ENCODE measurements at regions not wholly inside any gene's neighbourhood (a gene's known extent, or its start where the extent isn't known, plus 50 kb on each side); places are given as distances from the start of the nearest gene placed in this dataset.

DNA sequence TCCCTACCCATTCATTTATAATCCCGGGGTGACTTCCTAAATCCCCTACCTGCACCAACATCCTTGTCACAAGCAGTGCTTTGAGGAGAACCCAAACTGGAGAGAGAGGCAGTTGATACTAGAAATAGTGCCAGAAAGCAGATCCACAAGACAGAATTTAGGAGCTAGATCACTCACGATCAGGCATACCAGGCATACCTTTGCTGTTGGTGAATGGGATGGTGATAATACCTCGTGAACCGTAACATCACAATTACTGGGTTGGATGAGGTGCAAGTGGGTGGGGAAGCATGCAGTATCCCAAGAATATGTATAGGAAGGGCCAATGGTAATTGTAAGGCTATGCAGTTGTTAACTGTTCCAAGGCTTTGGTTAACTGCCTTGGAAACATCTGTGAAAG lies 129.3 kb downstream of the TMA16 start:
- DNase-seq, result no peak

GRCh38 chr4:163624727-163625126 lies 130.2 kb downstream of the TMA16 start:
- DNase-seq, result no peak

DNA sequence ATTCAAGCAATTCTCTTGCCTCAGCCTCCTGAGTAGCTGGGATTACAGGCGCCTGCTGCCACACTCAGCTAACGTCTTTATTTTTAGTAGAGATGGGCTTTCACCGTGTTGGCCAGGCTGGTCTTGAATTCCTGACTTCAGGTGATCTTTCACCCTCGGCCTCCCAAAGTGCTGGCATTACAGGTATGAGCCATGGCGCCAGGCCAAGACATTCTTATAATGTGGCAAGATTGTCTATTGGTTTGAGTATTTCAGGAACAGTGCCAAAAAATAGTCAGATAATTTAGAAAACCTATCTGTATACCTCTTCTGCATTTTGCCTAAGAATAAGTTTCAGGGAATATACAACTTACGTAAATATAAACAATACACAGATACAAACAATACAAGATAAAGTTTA lies 136.8 kb downstream of the TMA16 start:
- no peak for DNase-seq

DNA sequence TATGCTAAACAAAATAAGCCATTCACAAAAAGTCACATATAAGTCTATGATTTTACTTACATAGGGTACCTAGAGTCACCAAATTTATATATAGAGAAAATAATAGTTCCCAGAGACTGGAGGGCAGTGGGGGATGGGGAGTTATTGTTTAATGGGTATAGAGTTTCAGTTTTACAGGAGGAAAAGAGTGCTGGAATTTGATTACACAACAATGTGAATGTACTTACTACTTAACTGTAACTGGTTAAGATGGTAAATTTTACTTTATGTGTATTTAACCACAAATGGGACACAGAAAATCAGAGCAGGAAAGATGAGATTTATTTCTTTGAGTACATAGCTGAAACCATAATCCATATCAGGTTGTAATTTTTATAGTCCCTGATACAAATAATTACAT lies 144.4 kb downstream of the TMA16 start:
- no peak for DNase-seq

- no peak for DNase-seq
Measured at GRCh38 chr4:163649557-163650091, 155.1 kb downstream of the TMA16 start.

DNA sequence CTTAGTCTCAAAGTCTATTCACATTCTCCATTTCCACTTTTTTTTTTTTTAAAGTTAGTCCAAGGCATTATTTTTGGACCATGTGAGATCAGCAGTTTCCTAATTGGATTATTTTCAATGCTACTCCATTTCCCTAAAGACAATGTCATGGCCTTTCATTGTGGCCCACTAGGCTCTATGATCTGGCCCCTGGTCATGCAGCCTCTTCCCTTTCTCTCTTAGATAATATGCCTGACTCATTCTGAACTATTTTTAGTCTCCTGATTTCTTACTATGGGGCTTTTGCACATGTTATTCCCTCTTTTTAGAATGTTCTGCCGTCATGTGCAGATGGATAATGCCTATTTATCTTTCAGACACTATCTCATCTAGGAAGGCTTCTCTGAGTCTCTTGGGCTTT lies 157.3 kb downstream of the TMA16 start:
- DNase-seq, result no peak

GRCh38 chr4:163654621-163655020 lies 160.1 kb downstream of the TMA16 start:
- DNase-seq, result no peak

DNA sequence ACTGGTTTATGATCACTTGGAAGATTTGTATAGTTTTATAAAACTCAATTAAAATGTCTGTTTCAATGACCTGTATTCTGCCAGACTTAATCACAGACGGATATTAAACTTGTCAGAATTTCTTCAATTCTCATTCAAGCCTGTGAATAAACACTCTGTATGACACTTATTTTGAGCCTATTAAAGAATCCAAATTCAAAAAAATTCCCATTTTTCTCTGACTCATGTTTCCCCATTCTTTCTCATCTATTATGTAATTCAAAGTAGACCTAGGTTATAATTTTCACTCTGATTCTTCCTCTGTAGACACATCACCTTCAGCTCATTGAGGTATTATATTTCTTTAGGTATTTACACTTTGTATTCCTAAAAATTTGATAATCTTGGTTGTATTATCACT lies 166.1 kb downstream of the TMA16 start:
- DNase-seq, result no peak

DNA sequence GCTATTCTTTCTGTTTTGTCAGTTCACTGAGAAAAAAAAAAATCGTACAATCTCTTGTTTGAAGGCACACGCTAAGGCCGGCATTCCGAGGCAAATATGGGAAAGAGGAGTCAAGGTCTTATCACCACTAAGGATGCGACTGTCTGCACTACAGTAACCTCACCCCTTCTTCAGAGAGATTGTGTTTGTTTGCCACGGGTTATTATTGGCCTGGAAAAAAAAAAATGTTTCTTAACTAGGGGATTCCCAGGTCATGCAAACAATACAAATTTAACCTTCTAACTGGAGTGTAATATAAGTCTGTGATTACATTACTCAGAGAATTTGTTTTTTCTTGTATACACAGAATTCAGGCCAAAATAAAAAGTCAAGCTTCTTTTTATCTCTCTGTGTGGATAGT lies 168.3 kb downstream of the TMA16 start:
- no peak for DNase-seq

- DNase-seq, result no peak
Measured at GRCh38 chr4:163663454-163664225, 169.2 kb downstream of the TMA16 start.

GRCh38 chr4:163665101-163665500 lies 170.6 kb downstream of the TMA16 start:
- DNase-seq, result no peak

DNA sequence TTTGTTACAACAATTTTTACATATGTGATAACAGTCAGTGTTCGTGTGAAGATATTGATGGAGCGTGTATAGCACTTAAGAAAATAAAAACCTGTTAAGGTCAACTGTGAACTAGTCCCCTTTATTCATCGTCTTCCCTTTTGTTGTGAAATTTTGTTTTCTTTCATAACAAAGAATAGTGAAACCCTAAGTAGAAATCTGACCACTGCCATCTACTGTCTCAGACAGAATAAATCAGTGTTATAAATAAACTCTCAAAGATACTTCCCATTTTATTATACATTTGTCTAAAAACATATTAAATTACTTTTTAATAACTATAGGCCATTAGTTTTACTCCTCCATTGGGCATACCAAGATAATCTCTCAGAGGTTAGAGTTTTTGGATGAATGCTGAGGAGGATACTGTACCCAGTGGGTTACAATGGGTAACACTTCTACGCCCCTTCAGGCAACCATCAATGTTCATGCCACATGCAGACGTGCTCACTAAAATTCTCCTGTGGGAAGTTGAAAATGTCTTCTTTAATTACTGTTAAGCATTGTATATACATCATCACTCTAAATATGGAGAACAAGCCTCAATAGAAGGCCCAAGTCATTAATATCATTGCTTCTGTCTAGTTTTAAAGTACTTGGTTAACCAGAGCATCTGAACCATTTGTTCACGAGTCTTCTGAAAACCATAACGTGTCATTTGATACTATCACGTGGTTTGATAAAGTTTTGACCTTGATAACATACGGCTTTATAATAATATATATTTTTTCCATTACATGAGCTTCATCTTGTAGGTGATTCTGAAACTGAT lies 171.2 kb downstream of the TMA16 start:
- no peak for DNase-seq

- no peak for DNase-seq
Measured at GRCh38 chr4:163666332-163666873, 171.9 kb downstream of the TMA16 start.

DNA sequence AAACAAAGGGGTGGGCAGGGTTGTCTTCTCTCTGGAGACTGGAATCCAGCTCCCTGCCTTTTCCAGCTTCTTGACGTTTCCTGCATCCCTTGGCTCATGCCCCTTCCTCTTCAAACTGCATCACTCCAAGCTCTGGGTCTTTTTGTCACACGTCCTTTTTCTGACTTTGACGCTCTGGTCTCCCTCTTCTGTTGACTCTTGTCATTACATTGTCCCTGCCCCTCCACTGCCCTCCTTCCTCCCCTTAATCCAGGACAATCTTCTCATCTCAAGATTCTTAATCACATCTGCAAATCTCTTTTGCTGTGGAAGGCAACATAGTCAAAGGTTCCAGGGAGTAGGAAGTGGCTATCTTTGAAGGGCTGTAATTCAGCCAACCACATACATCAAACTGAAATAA lies 178.3 kb downstream of the TMA16 start:
- no peak for DNase-seq

DNA sequence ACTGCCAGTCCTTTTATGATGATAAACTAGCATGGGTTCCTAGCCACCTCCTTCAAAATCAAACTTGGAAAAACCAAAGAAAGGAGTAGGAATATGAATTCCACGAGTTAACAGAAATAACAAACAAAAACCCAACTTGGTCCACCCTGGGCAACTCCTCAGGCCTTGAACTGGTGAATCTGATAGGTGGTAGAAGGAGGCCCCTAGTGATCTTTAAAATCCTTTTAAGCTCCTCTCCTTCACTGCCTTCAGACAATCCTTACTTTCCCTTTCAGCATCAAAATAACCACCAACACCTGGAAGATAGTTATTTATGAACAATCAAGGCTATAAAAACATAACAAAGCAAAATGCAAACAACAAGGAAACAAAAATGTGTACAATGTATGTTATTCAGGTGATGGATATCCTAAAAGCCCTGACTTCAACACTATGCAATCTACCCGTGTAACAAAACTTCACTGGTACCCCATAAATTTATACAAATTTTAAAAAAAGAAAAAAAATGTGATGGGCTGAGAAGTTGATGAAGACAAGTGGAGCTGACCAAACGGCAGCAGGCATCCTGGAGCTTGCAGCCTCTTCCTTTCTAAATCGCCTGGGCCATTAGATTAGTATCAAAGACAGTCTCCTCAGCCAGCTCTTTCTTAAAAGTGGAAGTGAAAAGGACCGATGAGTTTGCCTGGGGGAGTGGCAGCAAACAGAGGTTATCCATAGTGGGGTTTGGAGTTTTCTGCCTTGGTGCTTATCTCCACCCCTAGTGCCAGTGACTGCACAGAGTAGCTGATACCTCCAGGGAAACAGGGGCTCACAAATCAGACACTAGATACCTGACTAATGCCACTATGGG lies 179.6 kb downstream of the TMA16 start:
- DNase-seq, result no peak

DNA sequence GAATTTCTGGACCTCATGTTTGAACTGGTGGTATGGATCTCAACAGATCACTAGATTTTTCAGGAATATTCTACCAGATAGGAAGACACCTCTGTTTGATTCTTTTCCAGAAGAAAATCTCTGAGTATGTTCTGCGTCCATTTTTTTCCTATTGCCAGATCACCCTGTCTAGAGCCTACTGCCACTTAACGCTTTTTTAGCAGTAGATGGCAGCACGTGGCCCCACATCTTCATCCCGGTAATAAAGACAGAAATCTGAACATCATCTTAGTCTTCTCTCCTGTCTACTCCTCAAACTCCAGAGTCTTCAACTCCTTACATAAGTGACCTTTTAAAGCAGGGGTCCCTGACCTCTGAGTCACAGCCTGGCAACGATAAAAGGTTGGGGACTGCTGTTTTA lies 184.7 kb downstream of the TMA16 start:
- DNase-seq, result no peak

DNA sequence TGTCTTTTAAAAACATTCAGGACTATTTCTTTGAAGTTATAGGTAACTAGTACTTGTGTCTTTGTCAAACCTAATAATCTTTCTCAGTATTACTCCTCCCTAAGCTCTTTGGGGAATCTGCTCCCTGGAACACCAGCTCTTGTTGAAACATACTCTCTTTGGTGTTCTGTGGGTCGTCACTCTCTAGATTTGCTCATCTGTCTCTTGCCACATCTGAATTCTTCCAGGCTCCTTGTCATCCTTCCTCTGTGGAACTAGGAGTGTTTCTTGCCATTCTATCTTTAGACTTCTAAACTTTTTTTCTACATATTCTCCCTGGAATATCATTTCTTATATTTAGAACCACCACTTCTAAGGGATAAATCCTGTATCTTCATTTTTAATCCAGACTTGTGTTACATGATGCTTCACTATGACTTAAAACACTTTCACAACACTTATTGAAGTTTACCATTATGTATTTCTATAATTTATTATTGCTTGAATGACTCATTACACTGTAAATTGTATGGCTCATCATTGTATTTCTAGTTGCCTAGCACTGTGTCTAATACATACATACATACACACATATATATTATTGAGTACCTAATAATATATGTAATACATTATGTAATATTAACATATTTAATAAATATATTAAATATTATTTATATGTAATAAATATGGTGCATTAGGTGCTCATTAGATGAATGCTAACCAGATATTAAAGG lies 186.1 kb downstream of the TMA16 start:
- no peak for DNase-seq

- no peak for DNase-seq
Measured at GRCh38 chr4:163681208-163681821, 186.8 kb downstream of the TMA16 start.

DNA sequence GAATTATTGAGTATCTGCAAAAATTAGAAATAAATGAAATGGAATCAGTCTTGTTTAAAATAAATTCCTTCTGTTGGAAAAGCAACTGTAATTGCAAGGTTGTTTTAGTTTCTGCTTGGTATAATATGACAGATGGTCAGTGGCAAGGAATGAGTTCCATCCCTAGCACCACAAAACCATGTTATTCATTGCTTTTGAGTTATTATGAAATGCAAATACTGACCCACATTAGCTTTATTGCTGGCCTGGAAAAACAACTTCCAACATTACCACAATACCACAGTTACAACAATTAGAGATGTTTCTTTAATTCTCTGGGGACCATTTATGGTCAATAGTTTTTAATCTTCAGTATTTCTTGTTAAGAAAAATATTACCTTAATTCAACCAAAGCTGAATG lies 194.4 kb downstream of the TMA16 start:
- DNase-seq, result no peak

GRCh38 chr4:163693211-163693610 lies 198.7 kb downstream of the TMA16 start:
- no peak for DNase-seq

- no peak for DNase-seq
Measured at GRCh38 chr4:163693776-163694175, 199.3 kb downstream of the TMA16 start.

DNA sequence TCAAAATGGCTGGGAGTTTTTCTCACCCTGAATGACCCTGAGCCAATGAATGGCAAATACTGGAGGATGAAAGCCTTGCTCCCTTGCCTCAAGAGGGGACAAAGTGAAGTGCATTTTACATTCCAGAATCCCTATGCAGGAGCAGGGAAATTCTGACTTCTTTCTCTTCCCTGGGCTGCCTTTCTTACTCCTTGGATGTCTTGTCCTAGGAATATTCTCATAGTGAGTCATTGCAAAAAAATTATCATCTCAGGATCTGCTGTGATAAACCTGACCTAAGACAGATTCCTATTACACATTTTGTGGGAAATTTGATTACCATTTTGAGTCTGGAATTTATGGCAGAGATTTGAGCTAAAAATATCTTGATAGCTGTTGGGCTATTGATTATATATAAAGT lies 199.9 kb downstream of the TMA16 start:
- no peak for DNase-seq
